SK-N-MC (cell line): ENCODE measurements at regions not wholly inside any gene's neighbourhood (a gene's known extent, or its start where the extent isn't known, plus 50 kb on each side); places are given as distances from the start of the nearest gene placed in this dataset.
"Not testable (repeated sequence)": the region's sequence is repeated elsewhere in the genome, so short reads cannot be mapped to it uniquely, and the experiment has no call there.

Source experiments
- DNase-seq: peaks from one replicate; pipeline ENCODE4 v3.0.0-alpha.2; 2011; ENCODE audit warnings: low read depth, low spot score
- H3K27ac ChIP-seq: fragments of 200-600 bp; sonication (generic); 2 replicates; pipeline ENCODE4 v1.5.1; 2016; ENCODE audit warnings: mixed run types
- H3K36me3 ChIP-seq: fragments of 200-600 bp; sonication (generic); 2 replicates; pipeline ENCODE4 v1.6.1; 2017; ENCODE audit warnings: antibody characterized with exemption, low read length, mixed read lengths; ENCODE audit not compliant: insufficient read depth
- H3K4me3 ChIP-seq: fragments of 200-600 bp; sonication (generic); 2 replicates; pipeline ENCODE4 v1.5.1; 2016
- H3K9ac ChIP-seq: fragments of 200-600 bp; sonication (generic); 2 replicates; pipeline ENCODE4 v1.8.0; 2017; ENCODE audit warnings: mixed run types, mixed read lengths; ENCODE audit not compliant: insufficient read length
- H3K9me3 ChIP-seq: fragments of 200-600 bp; sonication (generic); 2 replicates; pipeline ENCODE4 v1.6.1; 2017; ENCODE audit warnings: low read depth, mild to moderate bottlenecking, antibody characterized with exemption, low read length, moderate library complexity, mixed read lengths
- EZH2 ChIP-seq: fragments of 200-600 bp; sonication (generic); IDR thresholded peaks from one replicate; pipeline ENCODE4 v1.6.1; 2017; ENCODE audit warnings: antibody characterized with exemption
- FOXP2 ChIP-seq: optimal IDR thresholded peaks from 2 replicates; pipeline ENCODE3; 2011; ENCODE audit warnings: mild to moderate bottlenecking, moderate library complexity; ENCODE audit not compliant: insufficient read depth; ENCODE audit errors: extremely low read length, control extremely low read depth
- POLR2AphosphoS5 ChIP-seq: IDR thresholded peaks from 2 replicates; pipeline ENCODE4 v1.6.1; 2012; ENCODE audit warnings: mild to moderate bottlenecking, low read depth, low read length, borderline replicate concordance

DNA sequence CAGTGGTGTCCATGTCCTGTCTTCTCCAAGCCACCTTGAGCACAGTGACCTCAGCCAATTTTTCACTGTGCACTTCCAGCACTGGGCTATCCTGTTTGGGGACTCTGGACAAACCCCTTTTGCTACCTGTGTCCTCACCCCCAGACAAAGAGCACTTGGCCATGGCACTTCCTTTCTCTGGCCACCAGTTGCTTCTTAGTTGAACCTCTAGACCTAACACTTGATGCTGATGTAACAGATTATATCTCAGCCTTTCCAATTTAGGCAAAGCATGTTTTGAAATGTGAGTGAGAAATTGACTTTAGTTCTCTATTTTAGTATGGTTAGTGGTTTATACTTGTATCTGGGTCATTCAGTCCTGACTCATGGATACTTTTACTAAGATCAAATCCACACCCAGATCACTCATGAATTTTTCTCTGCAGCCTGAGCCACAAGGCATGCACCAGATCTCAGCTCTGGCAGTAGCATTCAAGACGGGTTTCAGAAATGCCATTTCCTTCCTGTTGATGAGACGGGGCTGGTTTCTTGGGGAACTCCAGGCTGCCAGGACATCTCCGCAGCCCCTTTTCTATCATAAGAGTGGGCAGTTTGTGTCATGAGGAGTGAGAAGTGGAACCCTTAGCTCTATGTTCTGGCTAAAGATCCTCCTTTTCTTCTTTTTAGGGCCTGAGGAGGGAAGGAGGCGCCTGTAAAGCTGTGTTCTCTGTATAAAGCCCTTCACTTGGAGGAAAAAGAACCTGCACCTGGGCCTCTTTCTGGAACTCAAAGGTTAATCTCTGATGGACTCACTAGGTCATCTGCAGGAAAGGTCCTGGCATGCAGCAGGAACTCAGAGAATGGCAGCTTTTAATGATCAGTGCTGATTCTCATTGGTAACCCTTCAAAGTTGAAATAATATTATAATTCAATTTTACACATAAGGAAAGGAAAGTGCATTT lies 185.6 kb upstream of the TENM4 start:
- Histone ChIP-seq H3K9me3 (no peaks in the 10 kb centered on the region), H3K27ac (no peak overlapping the region), H3K4me3 (no peak overlapping the region), H3K9ac (no peak overlapping the region), H3K36me3 (no peaks in the 10 kb centered on the region)
- DNase-seq = no peak
- TF ChIP-seq FOXP2 (no peak), POLR2AphosphoS5 (no peak), EZH2 (no peak)

DNA sequence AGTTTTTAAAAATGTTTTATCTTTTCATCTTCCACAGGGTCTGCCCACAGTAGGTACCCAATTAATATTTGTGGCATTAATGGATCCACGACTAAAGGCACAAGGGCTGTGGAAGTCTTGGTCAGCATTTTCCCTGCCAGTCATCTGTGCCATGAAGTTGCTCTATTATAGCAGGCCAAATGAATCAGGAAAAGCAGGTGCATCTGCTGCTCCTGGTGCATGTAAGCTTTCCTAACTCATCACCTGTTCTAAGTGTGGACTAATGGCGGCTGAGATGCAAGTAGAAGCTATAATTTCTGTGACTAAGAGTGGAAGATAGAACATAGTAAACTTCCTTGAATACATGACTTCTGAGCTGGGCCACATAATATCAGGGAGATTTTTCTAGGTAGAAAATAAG lies 182.5 kb upstream of the TENM4 start:
- Histone ChIP-seq H3K36me3 (no peaks in the 10 kb centered on the region), H3K27ac (no peak overlapping the region), H3K4me3 (no peak overlapping the region), H3K9me3 (no peaks in the 10 kb centered on the region), H3K9ac (no peak overlapping the region)
- DNase-seq = no peak
- TF ChIP-seq FOXP2 (no peak), EZH2 (no peak), POLR2AphosphoS5 (no peak)

DNA sequence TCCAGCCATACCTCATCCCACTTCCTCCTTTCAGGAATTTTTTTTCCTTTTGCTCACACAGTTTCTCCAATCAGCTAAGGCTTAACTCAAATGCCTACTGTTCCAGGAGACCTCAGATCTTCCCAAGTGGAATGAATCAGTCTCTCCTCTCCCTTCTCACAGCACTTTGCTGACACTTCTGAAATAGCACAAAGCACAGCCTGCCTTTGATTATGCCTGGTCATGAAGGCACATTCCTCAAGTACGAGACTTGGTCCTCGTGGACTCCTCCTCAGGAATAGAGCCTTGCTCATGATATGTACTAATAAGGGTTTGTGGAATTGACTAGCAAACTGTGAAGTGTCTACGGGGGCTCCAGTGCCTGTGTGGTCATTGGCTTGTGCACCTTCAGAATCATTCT lies 176.7 kb upstream of the TENM4 start:
- H3K9ac ChIP-seq = no peak overlapping the region
- no peak overlapping the region for H3K27ac ChIP-seq
- TF ChIP-seq POLR2AphosphoS5 (no peak), EZH2 (no peak), FOXP2 (no peak)
- H3K9me3 ChIP-seq = no peaks in the 10 kb centered on the region
- H3K36me3 ChIP-seq = no peaks in the 10 kb centered on the region
- no peak for DNase-seq
- no peak overlapping the region for H3K4me3 ChIP-seq

DNA sequence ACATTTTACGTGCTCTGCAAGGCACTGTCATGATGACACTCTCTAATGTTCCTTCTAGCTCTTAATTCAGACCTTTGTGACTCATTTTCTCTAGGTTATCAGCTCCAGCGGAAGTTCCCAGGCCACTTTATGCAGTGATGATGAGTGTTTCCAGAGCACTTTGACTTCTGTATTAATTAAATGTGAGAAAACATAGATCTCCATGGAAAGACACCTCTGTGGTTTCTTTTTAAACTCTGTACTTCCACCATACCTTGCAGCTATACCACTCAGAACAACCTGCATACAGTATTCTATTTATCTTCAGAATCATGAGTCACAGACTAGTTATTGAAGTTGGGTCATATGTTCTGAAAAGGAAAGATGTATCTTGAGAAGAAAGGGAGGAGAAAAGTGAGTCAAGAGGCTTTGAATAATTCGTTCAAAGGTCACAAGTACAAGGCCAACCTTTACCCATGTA lies 175.6 kb upstream of the TENM4 start:
- H3K4me3 ChIP-seq = no peak overlapping the region
- no peak overlapping the region for H3K27ac ChIP-seq
- no peak for DNase-seq
- H3K9ac ChIP-seq = no peak overlapping the region
- H3K9me3 ChIP-seq = no peaks in the 10 kb centered on the region
- no peak for TF ChIP-seq FOXP2
- no peak for TF ChIP-seq EZH2
- no peak for TF ChIP-seq POLR2AphosphoS5
- H3K36me3 ChIP-seq = no peaks in the 10 kb centered on the region

DNA sequence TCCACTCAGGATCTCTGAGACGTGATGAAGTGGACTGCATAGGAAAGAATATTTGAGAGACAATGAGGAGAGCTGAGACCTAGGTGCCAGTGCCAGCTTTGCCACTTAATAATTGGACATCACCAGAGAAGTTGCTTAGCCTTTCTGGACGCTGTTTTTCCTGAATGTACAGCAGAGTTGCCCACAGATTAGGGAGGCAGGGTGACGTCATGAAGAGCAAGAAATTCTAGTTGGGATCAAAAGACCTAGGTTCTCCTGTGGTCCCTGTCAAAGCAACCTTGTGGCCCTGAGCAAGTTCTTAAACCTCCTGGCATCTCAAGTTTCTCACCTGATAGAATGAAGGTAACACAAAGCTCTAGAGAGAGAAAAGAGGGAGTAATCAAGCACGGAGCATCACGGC lies 174.6 kb upstream of the TENM4 start:
- Histone ChIP-seq H3K9me3 (no peaks in the 10 kb centered on the region), H3K4me3 (no peak overlapping the region), H3K36me3 (no peaks in the 10 kb centered on the region), H3K27ac (no peak overlapping the region), H3K9ac (no peak overlapping the region)
- TF ChIP-seq EZH2 = no peak
- no peak for TF ChIP-seq POLR2AphosphoS5
- TF ChIP-seq FOXP2 = no peak
- DNase-seq = no peak

DNA sequence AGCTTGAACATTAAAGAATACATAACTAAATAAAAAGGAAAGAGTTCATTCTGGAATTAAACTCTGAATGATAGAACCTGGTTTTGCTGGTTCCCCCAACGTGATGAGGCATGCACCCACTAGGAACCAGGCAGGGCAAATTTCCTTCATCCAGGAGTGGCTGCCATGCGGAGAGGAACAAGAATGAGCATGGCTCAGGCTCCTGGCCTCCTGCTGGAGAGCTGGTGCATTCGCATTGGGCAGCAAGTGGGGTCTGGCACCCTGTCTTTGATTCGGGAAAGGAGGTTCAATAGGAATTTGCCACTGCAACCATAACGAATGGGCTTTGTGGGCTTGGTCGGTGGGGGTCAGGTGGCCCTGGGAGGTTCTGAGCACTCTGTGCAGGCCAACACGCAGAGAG lies 169.8 kb upstream of the TENM4 start:
- H3K9me3 ChIP-seq = no peaks in the 10 kb centered on the region
- TF ChIP-seq POLR2AphosphoS5 (no peak), FOXP2 (no peak), EZH2 (no peak)

DNA sequence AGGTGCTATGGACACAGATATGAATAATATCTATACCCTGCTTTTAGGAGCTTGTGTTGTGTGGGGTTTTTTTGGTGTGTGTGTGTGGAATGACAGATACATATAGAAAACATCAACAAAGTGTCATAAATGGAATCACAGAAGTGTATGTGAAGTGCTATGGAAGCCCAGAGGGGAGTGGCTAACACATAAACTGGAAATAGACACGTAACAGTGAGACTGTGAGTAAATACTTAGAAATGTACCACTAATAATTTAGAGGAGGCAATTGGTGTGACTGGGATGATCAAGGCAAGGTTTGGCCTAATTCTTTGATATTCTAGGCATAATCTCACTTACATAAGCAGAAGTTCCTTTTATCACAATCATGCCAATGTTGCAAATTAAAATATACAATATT lies 169.3 kb upstream of the TENM4 start:
- H3K36me3 ChIP-seq = no peaks in the 10 kb centered on the region
- no peak overlapping the region for H3K27ac ChIP-seq
- no peak overlapping the region for H3K9ac ChIP-seq
- no peaks in the 10 kb centered on the region for H3K9me3 ChIP-seq
- no peak for TF ChIP-seq FOXP2
- no peak for TF ChIP-seq EZH2
- no peak for TF ChIP-seq POLR2AphosphoS5
- H3K4me3 ChIP-seq = no peak overlapping the region
- no peak for DNase-seq

More for the DNA sequence above, 169.8 kb upstream of the TENM4 start:
- Histone ChIP-seq H3K27ac (no peak overlapping the region), H3K9ac (no peak overlapping the region), H3K36me3 (no peaks in the 10 kb centered on the region), H3K4me3 (no peak overlapping the region)
- DNase-seq = no peak

DNA sequence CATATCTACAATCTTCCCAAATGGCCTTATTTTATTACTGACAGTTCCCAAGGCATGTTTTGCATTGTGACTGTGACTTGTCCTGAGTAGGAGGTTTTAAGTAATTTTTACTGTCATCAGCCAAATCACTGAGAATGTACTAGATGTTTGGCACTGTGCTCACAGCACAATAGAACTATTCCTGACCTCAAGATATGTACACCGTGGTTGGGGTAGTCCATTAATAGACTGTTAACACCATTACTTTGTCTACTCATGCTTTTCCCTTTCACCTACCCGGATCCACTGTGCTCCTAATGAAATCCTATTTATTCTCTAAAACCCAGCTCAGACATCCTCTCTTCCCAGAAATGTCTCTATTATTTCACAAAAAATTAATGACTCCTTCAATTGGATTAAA lies 168.7 kb upstream of the TENM4 start:
- H3K9me3 ChIP-seq = no peaks in the 10 kb centered on the region
- no peak overlapping the region for H3K27ac ChIP-seq
- no peak for DNase-seq
- no peaks in the 10 kb centered on the region for H3K36me3 ChIP-seq
- no peak overlapping the region for H3K9ac ChIP-seq
- TF ChIP-seq POLR2AphosphoS5 = no peak
- no peak for TF ChIP-seq FOXP2
- no peak for TF ChIP-seq EZH2
- no peak overlapping the region for H3K4me3 ChIP-seq

DNA sequence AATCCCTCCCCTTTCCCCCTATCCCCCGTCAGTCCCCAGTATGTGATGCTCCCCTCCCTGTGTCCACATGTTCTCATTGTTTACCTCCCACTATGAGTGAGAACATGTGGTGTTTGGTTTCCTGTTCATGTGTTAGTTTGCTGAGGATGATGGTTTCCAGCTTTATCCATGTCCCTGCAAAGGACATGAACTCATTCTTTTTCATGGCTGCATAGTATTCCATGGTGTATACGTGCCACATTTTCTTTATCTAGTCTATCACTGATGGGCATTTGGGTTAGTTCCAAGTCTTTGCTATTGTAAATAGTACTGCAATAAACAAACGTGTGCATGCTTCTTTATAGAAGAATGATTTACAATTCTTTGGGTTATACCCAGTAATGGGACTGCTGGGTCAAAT lies 165.6 kb upstream of the TENM4 start:
- H3K27ac ChIP-seq, H3K9ac ChIP-seq, H3K9me3 ChIP-seq, H3K4me3 ChIP-seq, DNase-seq, H3K36me3 ChIP-seq: not testable (repeated sequence)
